ES-I3 (cell line): ENCODE measurements at regions not wholly inside any gene's neighbourhood (a gene's known extent, or its start where the extent isn't known, plus 50 kb on each side); places are given as distances from the start of the nearest gene placed in this dataset.
"Not testable (repeated sequence)": the region's sequence is repeated elsewhere in the genome, so short reads cannot be mapped to it uniquely, and the experiment has no call there.

Experiments
- H3K36me3 ChIP-seq: 2 replicates; pipeline ENCODE4 v1.6.1; 2013; ENCODE audit warnings: mild to moderate bottlenecking, low read length, control low read depth, moderate library complexity; ENCODE audit not compliant: insufficient read depth
- H3K4me1 ChIP-seq: 2 replicates; pipeline ENCODE4 v1.6.1; 2013; ENCODE audit warnings: mild to moderate bottlenecking, control low read depth, low read length; ENCODE audit not compliant: insufficient read depth
- H3K9ac ChIP-seq: 2 replicates; pipeline ENCODE4 v1.6.1; 2013; ENCODE audit warnings: low read depth, mild to moderate bottlenecking, low read length, moderate library complexity
- H3K9me3 ChIP-seq: 2 replicates; pipeline ENCODE4 v1.6.1; 2013; ENCODE audit warnings: mild to moderate bottlenecking, low read length, moderate library complexity; ENCODE audit not compliant: control insufficient read depth, insufficient read depth

GRCh38 chr2:195561116-195561921 lies 95.7 kb upstream of the SLC39A10 start:
- no peaks in the 10 kb centered on the region for H3K9me3 ChIP-seq
- no peak overlapping the region for H3K9ac ChIP-seq
- no peaks in the 10 kb centered on the region for H3K36me3 ChIP-seq
- H3K4me1 ChIP-seq: peaks cover 18% of the 10 kb centered on the region

DNA sequence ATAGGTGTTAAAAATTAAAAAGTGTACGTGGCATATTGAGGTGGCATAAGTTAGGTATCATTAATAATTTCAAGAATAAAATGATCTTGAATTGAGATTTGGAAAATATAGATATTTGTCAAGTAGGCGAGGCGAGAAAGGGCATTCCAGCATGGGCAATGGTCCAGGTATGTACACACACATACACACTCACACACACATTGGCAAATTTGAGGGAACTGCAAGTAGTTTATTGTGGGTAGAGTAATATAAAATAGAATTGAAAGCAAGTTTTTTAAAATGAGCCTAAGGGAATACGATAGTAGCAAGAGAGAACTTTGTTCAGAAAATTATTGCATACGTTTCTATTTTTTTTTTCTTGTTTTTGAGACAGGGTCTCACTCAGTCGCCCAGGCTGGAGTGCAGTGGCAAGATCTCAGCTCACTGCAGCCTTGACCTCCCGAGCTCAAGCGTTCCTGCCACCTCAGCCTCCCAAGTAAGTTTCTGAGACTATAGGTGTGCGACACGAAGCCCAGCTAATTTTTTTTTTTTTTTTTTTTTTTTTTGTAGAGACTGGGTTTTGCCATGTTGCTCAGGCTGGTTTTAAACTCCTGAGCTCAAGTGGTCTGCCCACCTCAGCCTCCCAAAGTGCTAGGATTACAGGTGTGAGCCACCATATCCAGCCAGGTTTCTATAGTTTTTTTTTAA lies 96.7 kb upstream of the SLC39A10 start:
- no peak overlapping the region for H3K9ac ChIP-seq
- H3K4me1 ChIP-seq: peaks cover 18% of the 10 kb centered on the region
- no peaks in the 10 kb centered on the region for H3K9me3 ChIP-seq
- H3K36me3 ChIP-seq: no peaks in the 10 kb centered on the region

- Histone ChIP-seq H3K9me3 (no peaks in the 10 kb centered on the region), H3K9ac (no peak overlapping the region), H3K36me3 (no peaks in the 10 kb centered on the region), H3K4me1 (peaks cover 18% of the 10 kb centered on the region)
Measured at GRCh38 chr2:195559431-195559914, 97.6 kb upstream of the SLC39A10 start.

GRCh38 chr2:195555971-195556370 lies 101.1 kb upstream of the SLC39A10 start:
- Histone ChIP-seq H3K9me3 (no peaks in the 10 kb centered on the region), H3K9ac (no peak overlapping the region), H3K4me1 (peaks cover 11% of the 10 kb centered on the region; the same call in 1 of the 2 replicates), H3K36me3 (no peaks in the 10 kb centered on the region)

- Histone ChIP-seq H3K4me1 (no peaks in the 10 kb centered on the region), H3K9me3 (no peaks in the 10 kb centered on the region; the same call in 1 of the 2 replicates), H3K36me3 (no peaks in the 10 kb centered on the region), H3K9ac (no peak overlapping the region)
Measured at GRCh38 chr2:195552581-195552980, 104.4 kb upstream of the SLC39A10 start.

GRCh38 chr2:195548198-195548940 lies 108.7 kb upstream of the SLC39A10 start:
- Histone ChIP-seq H3K36me3 (no peaks in the 10 kb centered on the region), H3K9ac (no peak overlapping the region), H3K9me3 (no peaks in the 10 kb centered on the region; the same call in 1 of the 2 replicates), H3K4me1 (peaks cover 4% of the 10 kb centered on the region; the same call in 1 of the 2 replicates)

DNA sequence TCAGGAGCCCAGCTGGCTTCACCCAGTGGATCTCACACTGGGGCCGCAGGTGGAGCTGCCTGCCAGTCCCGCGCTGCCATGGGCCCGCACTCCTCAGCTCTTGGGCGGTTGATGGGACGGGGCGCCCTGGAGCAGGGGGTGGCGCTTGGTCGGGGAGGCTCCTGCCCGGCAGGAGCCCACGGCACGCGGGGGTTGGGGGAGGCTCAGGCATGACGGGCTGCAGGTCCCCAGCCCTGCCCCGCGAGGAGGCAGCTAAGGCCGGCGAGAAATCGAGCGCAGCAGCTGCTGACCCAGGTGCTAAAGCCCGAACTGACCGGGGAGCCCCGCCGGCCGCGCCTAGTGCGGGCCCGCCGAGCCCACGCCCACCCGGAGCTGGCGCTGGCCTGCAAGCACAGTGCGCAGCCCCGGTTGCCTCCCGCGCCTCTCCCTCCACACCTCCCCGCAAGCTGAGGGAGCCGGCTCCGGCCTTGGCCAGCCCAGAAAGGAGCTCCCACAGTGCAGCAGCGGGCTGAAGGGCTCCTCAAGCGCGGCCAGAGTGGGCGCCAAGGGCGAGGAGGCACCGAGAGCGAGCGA lies 109.7 kb upstream of the SLC39A10 start:
- not testable (repeated sequence) for H3K9me3 ChIP-seq, H3K4me1 ChIP-seq, H3K9ac ChIP-seq, H3K36me3 ChIP-seq

GRCh38 chr2:195545811-195546210 lies 111.2 kb upstream of the SLC39A10 start:
- Histone ChIP-seq H3K4me1 (peaks cover 4% of the 10 kb centered on the region; the same call in 1 of the 2 replicates), H3K9ac (no peak overlapping the region), H3K36me3 (no peaks in the 10 kb centered on the region), H3K9me3 (no peaks in the 10 kb centered on the region; the same call in 1 of the 2 replicates)

GRCh38 chr2:195543902-195544894 lies 112.8 kb upstream of the SLC39A10 start:
- H3K36me3 ChIP-seq: no peaks in the 10 kb centered on the region
- H3K9ac ChIP-seq: no peak overlapping the region
- H3K9me3 ChIP-seq: no peaks in the 10 kb centered on the region
- H3K4me1 ChIP-seq: peaks cover 4% of the 10 kb centered on the region; the same call in 1 of the 2 replicates

- Histone ChIP-seq H3K4me1 (peaks cover 4% of the 10 kb centered on the region; the same call in 1 of the 2 replicates), H3K9me3 (no peaks in the 10 kb centered on the region), H3K36me3 (no peaks in the 10 kb centered on the region), H3K9ac (no peak overlapping the region)
Measured at GRCh38 chr2:195543063-195543462, 114.0 kb upstream of the SLC39A10 start.

GRCh38 chr2:195542067-195542466 lies 115.0 kb upstream of the SLC39A10 start:
- H3K9me3 ChIP-seq: no peaks in the 10 kb centered on the region
- H3K9ac ChIP-seq: no peak overlapping the region
- no peaks in the 10 kb centered on the region for H3K36me3 ChIP-seq
- H3K4me1 ChIP-seq: peaks cover 4% of the 10 kb centered on the region; the same call in 1 of the 2 replicates

DNA sequence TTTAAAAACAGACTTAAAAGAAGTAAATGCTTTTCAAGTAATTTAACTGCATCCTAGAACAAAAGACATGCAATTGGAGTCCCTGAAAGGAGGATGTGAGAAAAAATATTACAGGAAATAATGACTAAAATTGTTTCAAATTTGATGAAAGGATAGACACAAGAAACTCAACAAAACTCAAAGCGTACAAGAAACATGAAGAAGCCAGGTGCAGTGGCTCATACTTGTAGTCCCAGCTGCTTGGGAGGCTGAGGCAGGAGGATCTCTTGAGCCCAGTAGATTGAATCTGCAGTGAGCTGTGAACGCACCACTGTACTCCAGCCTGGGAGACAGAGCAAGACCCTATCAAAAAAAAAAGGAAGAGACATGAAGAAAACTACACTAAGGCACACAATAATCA lies 118.1 kb upstream of the SLC39A10 start:
- Histone ChIP-seq H3K36me3 (no peaks in the 10 kb centered on the region), H3K9me3 (no peaks in the 10 kb centered on the region), H3K9ac (no peak overlapping the region), H3K4me1 (peaks cover 7% of the 10 kb centered on the region)

GRCh38 chr2:195537811-195538210 lies 119.2 kb upstream of the SLC39A10 start:
- Histone ChIP-seq H3K36me3 (no peaks in the 10 kb centered on the region), H3K4me1 (peaks cover 10% of the 10 kb centered on the region), H3K9me3 (no peaks in the 10 kb centered on the region), H3K9ac (no peak overlapping the region)
